Spinal cord (tissue), 9 donors: ENCODE measurements at regions not wholly inside any gene's neighbourhood (a gene's known extent, or its start where the extent isn't known, plus 50 kb on each side); places are given as distances from the start of the nearest gene placed in this dataset.

ENCODE experiments used
- DNase-seq, 6 donors: peaks; one replicate each; pipeline versions ENCODE4 v3.0.0 to v3.0.0-alpha.2; 2013 to 2015; ENCODE audit warnings: low spot score in 6 of 6, low read depth in 4 of 6
- H3K27ac ChIP-seq: one replicate; pipeline ENCODE4 v1.5.1; 2013; ENCODE audit warnings: low read depth, low read length, control low read depth
- H3K27me3 ChIP-seq: one replicate; pipeline ENCODE4 v1.6.1; 2013; ENCODE audit warnings: low read length; ENCODE audit not compliant: control insufficient read depth, insufficient read depth
- H3K36me3 ChIP-seq: one replicate; pipeline ENCODE4 v1.6.1; 2013; ENCODE audit warnings: low read length; ENCODE audit not compliant: control insufficient read depth, insufficient read depth
- H3K4me1 ChIP-seq: one replicate; pipeline ENCODE4 v1.6.1; 2013; ENCODE audit warnings: low read length; ENCODE audit not compliant: control insufficient read depth, insufficient read depth
- H3K4me3 ChIP-seq: one replicate; pipeline ENCODE4 v1.5.1; 2013; ENCODE audit warnings: low read depth, low read length, control low read depth
- H3K9me3 ChIP-seq: one replicate; pipeline ENCODE4 v1.6.1; 2013; ENCODE audit warnings: low read length; ENCODE audit not compliant: control insufficient read depth, insufficient read depth
- WGBS: methylation state at CpG from one replicate; pipeline ENCODE4 v1.1.5; 2013; ENCODE audit warnings: missing lambda C conversion rate; ENCODE audit not compliant: insufficient coverage; 5-methylcytosine and 5-hydroxymethylcytosine counted together
- donor health status: healthy.

- WGBS = 75% methylated on average over 2 of the region's 8 CpGs
- peak overlapping the region; percentile 27 for H3K27ac ChIP-seq
Measured at GRCh38 chr11:130728185-130729180, 187.8 kb downstream of the SNX19 start.

GRCh38 chr11:130729193-130729592 lies 187.1 kb downstream of the SNX19 start:
- Histone ChIP-seq H3K4me3 (no peak overlapping the region), H3K4me1 (peaks cover 20% of the 10 kb centered on the region), H3K36me3 (no peaks in the 10 kb centered on the region), H3K27me3 (no peaks in the 10 kb centered on the region), H3K9me3 (peaks cover 5% of the 10 kb centered on the region), H3K27ac (no peak overlapping the region)
- no peak for DNase-seq

More at GRCh38 chr11:130728185-130729180, 187.8 kb downstream of the SNX19 start:
- Histone ChIP-seq H3K4me1 (peaks cover 20% of the 10 kb centered on the region), H3K9me3 (peaks cover 5% of the 10 kb centered on the region), H3K27me3 (no peaks in the 10 kb centered on the region), H3K4me3 (no peak overlapping the region), H3K36me3 (no peaks in the 10 kb centered on the region)
- DNase-seq = no peak

GRCh38 chr11:130729678-130730300 lies 186.5 kb downstream of the SNX19 start:
- H3K27me3 ChIP-seq = no peaks in the 10 kb centered on the region
- no peak overlapping the region for H3K27ac ChIP-seq
- no peak overlapping the region for H3K4me3 ChIP-seq
- peaks cover 20% of the 10 kb centered on the region for H3K4me1 ChIP-seq
- peaks cover 5% of the 10 kb centered on the region for H3K9me3 ChIP-seq
- no peak for DNase-seq
- no peaks in the 10 kb centered on the region for H3K36me3 ChIP-seq
- WGBS = 97% methylated on average over 3 of the region's 4 CpGs

GRCh38 chr11:130731401-130731800 lies 184.9 kb downstream of the SNX19 start:
- Histone ChIP-seq H3K9me3 (peaks cover 5% of the 10 kb centered on the region), H3K27me3 (no peaks in the 10 kb centered on the region), H3K4me3 (no peak overlapping the region), H3K4me1 (peaks cover 5% of the 10 kb centered on the region), H3K36me3 (no peaks in the 10 kb centered on the region), H3K27ac (no peak overlapping the region)
- DNase-seq = no peak
- WGBS = 95% methylated on average over 2 of the region's 5 CpGs

DNA sequence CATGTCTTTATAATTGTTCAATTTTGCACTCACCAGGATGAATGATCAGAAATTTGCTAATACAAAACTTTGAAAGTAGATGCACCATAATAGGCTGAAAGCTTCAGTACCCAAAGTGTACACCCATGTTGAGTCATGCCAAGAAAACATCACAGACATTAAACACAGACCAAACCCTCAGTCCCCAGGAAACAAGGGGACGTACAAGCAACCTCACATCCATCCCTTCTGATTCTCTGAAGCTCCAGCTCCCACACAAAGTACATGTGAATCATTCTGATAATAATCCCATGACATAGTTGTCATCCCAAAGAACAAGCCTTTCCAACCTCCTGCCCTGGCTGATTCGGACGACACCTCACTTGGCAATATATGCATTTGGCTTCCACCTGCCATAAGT lies 183.8 kb downstream of the SNX19 start:
- Histone ChIP-seq H3K4me3 (no peak overlapping the region), H3K9me3 (peaks cover 5% of the 10 kb centered on the region), H3K4me1 (peaks cover 3% of the 10 kb centered on the region), H3K27me3 (no peaks in the 10 kb centered on the region), H3K27ac (no peak overlapping the region), H3K36me3 (no peaks in the 10 kb centered on the region)
- DNase-seq = no peak
- 92% methylated on average over 1 of the region's 3 CpGs for WGBS

DNA sequence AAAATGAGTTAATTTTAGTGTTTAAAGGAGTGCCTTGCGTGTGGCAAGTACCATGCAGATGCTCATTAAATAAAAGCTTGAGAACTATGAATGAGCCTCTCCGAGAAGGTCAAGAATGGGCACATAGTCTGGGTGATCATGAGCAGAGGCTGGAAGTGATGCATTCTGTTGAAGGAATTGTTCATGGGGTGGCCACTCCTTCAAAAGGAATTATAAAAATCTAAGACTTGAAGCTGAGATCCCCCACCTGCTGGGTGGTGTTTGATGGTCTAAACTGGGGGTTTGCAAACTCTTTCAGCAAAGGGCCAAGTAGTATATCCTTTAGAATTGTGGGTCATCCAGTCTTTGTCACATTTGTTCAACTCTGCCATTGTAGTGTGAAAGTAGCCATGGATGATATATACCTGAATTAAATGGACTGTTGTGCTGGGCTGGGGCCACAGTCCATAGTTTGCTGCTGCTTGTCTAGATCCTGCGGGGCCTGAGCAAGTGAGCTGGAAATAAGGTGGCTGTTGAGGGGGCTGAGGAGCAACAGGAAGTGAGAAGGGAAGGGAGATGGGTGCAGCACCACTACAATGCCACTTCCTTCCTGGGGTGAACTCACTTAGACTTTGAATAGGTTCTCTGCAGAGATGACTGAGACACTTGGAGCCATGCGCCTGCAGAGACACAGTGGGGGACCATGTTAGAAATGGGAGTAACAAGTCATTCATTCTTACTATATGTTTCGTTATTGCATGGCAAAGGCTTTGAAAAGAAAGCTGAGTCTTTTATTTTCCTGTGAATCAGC lies 179.0 kb downstream of the SNX19 start:
- H3K4me3 ChIP-seq = no peak overlapping the region
- DNase-seq = no peak
- peaks cover 8% of the 10 kb centered on the region for H3K4me1 ChIP-seq
- no peaks in the 10 kb centered on the region for H3K36me3 ChIP-seq
- peak overlapping the region; percentile 61 for H3K27ac ChIP-seq
- H3K27me3 ChIP-seq = no peaks in the 10 kb centered on the region
- 83% methylated on average over 1 of the region's 5 CpGs for WGBS
- peaks cover 7% of the 10 kb centered on the region for H3K9me3 ChIP-seq

- Histone ChIP-seq H3K27ac (peak overlapping the region; percentile 61), H3K4me1 (peaks cover 8% of the 10 kb centered on the region), H3K4me3 (no peak overlapping the region), H3K36me3 (no peaks in the 10 kb centered on the region), H3K9me3 (peaks cover 7% of the 10 kb centered on the region), H3K27me3 (no peaks in the 10 kb centered on the region)
- 47% methylated on average over 8 of the region's 12 CpGs for WGBS
- peak in 5 of 6 donors; percentile 31 to 93 (median 40) for DNase-seq
Measured at GRCh38 chr11:130737866-130738431, 178.3 kb downstream of the SNX19 start.

DNA sequence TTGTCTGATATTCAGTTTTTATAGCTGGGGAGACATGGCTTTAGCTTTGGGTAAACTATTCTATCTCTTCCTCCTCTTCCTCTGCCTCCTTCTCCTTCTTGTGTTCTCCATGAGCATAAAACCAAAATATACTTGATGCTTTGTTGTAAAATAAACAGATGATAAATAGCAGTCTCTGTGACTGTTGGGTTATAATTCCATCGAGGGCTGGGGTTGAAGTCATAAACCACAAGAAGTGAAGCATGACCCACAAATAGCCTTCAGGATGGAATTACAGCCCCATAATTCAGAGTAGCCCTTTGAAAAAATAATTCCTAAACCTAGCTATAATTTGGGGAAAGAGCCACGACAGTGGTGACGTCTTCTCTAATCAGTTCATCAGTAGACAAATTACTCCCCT lies 177.7 kb downstream of the SNX19 start:
- Histone ChIP-seq H3K4me1 (peaks cover 8% of the 10 kb centered on the region), H3K27ac (no peak overlapping the region), H3K4me3 (no peak overlapping the region), H3K36me3 (no peaks in the 10 kb centered on the region), H3K9me3 (peaks cover 7% of the 10 kb centered on the region), H3K27me3 (no peaks in the 10 kb centered on the region)
- WGBS = no CpG with 5 or more reads among the region's 3 CpGs
- no peak for DNase-seq

DNA sequence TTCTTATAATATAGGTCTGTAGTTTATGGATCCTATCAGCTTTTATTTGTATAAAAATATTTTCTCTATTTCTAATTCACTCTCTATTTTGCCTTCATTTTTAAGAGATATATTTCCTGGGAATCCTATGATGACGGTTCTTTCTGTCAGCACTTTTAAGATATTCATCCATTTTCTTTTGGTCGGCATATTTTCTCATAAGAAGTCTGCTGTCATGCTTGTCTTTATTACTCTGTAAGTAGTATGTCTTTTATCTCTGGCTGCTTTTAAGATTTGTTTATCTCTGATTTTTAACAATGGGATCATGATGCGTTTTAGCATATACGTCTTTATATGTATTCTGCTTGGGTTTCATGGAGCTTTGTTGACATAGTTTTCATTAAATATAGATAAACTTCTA lies 175.5 kb downstream of the SNX19 start:
- Histone ChIP-seq H3K4me1 (peaks cover 8% of the 10 kb centered on the region), H3K27me3 (no peaks in the 10 kb centered on the region), H3K36me3 (no peaks in the 10 kb centered on the region), H3K27ac (no peak overlapping the region), H3K9me3 (peaks cover 7% of the 10 kb centered on the region), H3K4me3 (no peak overlapping the region)
- no peak for DNase-seq
- no CpG with 5 or more reads among the region's 4 CpGs for WGBS
